HG02870 (cell line): ENCODE measurements at regions not wholly inside any gene's neighbourhood (a gene's known extent, or its start where the extent isn't known, plus 50 kb on each side); places are given as distances from the start of the nearest gene placed in this dataset.
"Not testable (repeated sequence)": the region's sequence is repeated elsewhere in the genome, so short reads cannot be mapped to it uniquely, and the experiment has no call there.

Source experiments
- ATAC-seq: cut with Tn5 transposase; IDR thresholded peaks from one replicate; pipeline ENCODE4 v1.9.1; 2021; ENCODE audit warnings: mild to moderate bottlenecking, moderate library complexity; ENCODE audit not compliant: unreplicated experiment

DNA sequence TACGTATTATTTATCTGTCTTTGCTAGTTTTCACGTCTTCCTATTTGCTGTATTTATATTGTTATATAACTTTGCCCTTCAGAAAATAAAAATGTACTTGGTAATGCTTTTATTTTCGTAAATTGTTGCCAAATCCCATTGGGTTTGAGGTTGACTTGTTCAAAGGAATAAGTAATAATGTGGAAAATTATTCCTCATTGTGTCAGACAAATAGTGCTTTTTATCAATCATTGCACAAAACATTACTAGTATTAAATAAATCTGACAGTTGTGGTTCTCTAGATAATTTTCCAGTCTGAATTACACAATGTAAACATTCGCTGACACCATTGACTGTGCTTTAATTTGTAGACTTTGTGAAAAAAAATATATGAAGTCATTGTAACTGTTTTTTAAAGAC is 798.3 kb upstream of the TMEFF2 start:
- ATAC-seq: no peak

DNA sequence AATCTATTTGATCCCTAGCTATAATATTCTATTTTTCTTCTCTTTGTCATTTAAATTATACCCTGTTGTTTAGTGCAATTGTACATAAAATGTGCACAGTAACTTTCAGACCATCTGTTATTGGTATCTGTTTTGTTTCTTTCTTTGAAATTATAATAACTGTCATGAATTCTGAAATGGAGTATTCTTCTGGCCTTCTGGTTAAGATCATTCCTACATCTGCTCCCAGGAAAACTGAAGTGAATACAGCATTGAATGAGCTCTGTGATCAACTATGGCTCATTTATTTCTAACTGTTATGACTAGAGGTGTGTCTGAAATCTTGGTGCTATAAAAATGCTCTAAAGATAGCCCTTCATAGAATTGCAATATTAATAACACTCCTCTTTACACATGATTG is 788.4 kb upstream of the TMEFF2 start:
- no peak for ATAC-seq

DNA sequence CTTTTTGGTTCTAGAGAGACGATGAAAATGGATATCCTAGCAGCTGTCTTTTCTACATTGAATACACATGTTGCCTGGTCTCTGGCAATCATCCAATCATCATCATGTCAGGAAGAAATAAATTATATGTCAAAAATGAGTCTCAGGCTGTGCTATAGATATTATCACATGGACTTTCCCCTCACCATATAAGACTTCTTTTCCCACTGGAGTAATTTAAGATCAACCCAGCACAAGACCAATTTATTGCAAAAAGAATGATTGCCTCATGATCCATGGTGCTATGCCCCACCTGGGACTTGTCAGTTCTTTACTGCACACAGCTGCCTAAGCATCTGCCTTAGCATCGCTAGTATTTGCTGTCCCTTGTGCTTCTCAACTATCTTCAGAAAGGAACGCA is 783.7 kb upstream of the TMEFF2 start:
- ATAC-seq: no peak

DNA sequence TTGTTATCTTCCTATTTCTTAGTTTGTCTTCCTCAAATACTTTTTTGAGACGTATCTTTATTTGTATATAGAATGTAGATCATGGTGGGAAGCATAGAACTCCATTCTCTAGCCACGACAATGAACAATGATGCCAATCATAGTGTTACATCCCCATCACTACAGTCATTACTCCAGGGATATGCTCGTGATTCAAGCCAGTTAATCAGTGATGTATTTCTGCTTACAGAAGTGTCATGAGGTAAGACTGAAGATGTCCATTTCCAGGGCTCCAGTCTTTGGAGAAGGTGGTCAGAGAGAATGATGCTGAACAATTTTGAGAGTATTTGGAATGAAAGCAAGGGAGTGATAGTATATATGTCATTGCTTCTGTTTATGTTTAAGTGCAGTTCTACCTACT is 777.2 kb upstream of the TMEFF2 start:
- no peak for ATAC-seq

DNA sequence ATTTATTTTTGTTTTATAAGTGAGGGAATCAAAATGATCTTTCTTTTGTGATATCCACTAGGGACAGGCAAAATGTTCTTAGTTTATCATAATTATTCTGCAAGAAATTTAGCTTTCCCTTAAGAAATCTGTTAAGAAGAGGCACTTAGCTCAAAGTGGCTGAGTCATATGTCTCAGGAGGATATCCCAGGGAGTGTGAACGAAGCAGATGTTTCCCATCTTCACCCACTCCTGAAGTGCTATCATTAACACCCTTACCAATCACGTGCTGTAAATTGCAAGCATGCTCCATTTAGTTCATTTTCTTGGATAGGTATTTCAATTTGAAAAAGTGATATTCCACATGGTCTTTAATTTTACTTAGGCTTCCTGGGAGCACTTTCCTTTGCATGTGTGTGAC is 774.3 kb upstream of the TMEFF2 start:
- no peak for ATAC-seq

DNA sequence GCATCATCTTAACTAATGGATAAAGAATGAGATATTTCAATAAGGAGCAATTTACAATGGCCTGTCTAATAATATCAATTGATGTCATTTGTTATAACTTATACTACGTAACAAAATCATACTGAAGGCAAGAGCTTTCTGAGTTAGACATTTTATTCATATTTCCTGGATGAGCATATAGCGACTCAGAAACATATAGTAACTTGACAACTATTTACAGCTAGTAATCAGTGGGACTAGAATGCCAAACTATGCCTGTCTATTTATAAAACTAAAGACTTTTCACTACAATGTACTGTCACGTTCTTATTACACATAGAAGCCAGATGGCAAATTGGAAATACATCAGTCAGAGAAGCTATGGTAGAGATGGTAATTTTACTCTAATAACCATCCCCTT is 766.2 kb upstream of the TMEFF2 start:
- ATAC-seq: no peak

DNA sequence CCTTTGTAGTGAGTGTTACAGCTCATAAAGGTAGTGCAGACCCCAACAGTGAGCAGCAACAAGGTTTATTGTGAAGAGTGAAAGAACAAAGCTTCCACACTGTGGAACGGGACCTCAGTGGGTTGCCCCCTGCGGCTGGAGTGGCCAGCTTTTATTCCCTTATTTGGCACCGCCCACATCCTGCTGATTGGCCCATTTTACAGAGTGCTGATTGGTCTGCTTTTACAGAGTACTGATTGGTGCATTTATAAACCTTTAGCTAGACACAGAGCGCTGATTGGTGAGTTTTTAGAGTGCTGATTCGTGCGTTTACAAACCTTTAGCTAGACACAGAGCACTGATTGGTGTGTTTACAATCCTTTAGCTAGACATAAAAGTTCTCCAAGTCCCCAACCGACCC is 763.9 kb upstream of the TMEFF2 start:
- ATAC-seq: not testable (repeated sequence)

DNA sequence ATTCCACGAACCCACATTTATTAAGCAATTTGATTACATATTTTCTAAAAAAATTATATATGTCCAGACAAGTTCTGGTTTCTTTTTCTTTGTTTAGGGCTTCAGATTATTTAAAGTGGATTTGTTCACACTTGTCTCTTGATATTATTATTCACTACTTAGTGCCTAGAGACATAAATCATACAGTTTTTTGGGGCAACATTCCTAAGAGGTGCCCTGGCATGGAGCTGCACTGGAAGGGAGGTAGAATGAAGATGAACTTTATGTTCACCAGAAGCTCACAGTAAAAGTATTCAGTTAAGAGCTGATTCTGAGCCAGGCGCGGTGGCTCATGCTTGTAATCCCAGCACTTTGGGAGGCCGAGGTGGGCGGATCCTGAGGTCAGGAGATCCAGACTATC is 762.7 kb upstream of the TMEFF2 start:
- ATAC-seq: no peak

DNA sequence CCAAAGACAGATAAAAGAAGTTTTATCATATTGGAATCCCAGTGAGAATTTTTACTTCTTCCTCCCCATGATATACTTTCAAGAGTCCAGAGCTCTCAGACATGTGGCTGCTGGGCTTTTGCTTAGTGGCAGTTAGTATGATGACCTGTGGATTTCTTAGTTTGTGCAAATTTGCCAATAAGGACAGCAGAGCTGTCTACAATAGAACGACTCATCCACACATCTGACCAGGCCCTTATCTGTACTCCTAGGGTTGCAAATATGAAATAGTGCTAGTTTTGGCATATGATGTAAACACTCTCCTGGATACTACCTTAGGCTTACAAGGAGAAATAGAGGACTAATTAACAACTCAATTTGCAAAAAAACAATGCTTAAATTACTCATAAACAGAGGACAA is 758.4 kb upstream of the TMEFF2 start:
- ATAC-seq: no peak

DNA sequence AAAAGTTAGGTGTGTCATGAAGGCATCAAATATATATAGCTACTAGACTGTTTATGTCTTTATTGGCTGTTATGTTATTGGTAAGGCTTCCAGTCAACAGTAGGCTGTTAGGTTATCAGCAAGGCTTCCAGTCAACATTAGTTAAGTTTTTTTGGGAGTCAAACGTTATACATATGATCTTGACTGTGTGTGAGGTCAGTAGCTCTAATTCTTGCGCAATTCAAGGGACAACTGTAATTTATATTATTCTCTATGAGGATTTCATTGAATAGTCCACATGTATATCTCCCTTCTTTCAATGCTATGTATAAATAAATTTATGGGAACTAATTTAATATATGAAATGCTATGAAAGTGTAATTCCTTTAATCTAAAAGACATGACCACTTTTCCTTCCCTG is 757.5 kb upstream of the TMEFF2 start:
- no peak for ATAC-seq

DNA sequence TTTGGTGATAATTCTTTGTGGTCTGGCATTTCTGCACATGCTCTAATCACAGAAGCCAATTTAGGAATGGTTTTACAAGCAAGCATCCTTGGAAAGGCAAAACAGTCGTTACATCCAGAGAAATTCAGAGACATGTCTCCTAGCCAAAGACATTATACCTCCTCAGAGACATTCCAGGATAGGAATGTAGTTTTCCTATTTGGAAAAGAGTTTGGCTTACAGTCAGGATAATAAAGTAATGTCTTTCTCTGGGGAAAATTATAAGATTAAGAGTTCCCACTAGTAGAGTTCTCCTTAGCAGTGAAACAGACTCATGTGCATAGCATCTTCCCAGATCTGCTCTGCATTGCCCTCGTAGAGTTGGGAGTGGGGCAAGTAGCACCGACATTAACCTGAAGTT is 753.6 kb upstream of the TMEFF2 start:
- ATAC-seq: no peak

DNA sequence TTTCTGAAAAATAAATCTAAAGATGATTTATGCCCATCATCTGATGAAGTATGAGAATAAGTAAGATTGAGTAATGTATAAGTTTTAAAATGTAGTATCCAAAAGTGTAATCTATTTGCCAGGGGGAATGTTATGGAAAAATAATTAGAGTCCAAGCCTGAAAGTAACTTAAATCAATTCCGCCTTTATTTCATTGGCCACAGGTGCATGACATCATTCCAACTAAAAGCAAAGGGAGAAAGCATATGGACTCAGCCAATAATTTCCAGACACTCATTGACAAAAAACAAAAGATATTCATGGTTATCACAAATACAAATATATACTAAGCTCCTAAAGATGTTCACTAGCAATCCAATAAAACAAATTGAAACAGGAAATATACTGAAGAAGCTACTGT is 752.6 kb upstream of the TMEFF2 start:
- ATAC-seq: no peak

DNA sequence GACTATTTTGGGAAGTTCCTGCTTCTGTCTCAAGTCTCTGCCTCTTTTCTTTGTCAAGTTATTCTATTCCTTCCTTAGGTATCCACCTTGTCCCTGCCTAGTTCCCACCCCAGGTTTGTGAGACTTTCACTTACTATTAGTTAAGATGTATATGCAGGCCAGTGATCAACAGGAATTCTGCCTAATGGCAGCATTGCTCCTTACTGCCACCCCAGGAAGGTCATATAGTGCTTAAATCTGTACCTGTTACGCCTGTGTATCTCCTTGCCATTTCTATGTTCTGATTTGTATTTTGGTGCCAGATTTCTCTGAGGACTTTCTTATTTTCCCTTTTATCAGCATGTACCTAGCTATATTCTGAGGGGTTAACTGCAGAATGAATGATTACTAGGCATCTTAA is 746.0 kb upstream of the TMEFF2 start:
- no peak for ATAC-seq

DNA sequence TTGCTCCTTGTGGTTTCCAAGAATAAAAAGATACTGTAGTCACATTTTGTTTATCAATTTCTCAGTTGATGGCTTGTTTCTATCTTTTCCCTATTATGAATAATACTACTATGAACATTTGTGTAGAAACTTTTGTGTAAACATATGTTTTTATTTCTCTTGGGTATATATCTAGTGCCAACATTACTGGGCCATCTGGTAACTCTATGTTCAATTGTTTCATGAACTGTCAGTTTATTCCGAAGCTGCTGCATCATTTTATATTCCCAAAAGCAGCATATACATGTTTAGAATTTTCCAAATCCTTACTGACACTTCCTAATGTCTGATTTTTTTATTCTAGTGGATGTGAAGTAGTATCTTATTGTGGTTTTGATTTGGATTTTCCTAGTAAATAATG is 737.6 kb upstream of the TMEFF2 start:
- no peak for ATAC-seq

DNA sequence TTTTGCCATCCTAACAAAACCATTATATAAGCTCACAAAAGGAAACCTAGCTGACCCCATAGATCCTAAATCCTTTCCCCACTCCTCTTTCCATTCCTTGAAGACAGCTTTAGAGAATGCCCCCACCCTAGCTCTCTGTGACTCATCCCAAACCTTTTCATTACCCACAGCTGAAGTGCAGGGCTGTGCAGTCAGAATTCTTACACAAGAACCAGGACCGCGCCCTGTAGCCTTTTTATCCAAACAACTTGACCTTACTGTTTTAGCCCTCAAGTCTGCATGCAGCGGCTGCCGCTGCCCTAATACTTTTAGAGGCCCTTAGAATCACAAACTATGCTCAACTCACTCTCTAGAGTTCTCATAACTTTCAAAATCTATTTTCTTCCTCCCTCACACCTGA is 726.9 kb upstream of the TMEFF2 start:
- ATAC-seq: not testable (repeated sequence)

DNA sequence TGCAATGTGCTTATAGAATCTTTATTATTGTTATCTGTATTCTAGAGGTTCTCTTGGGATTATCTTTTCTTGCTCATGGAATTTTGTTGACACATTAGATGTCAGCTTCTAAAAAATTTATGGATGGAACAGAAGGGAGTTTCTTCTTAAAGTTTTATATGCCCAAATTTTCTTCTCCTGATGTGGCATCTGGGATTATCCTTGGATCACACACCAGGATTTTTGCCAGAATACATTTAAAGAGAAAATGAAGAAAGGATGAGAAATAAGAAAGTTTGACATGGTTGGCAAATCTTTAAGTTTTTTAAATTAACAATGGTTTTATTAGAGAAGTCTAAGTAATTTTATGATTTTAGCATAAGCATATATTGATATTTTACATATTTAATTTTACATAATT is 706.7 kb upstream of the TMEFF2 start:
- ATAC-seq: no peak

DNA sequence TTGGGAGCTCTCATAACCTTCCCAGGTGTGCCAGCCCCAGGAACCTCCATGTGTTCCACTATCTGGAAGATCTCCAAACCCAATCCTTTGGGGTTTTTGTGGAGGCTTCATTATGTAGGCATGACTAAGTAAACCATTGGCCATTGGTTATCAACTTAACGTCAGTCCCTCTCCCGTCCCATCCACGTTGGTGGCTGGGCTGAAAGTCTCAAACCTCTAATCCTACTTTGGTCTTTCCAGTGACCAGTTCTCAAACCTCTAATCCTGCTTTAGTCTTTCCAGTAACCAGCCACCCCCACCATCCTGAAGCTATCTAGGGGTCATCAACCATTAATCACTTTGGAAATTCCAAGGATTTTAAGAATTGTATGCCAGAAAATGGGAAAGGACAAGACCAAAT is 704.7 kb upstream of the TMEFF2 start:
- ATAC-seq: no peak

DNA sequence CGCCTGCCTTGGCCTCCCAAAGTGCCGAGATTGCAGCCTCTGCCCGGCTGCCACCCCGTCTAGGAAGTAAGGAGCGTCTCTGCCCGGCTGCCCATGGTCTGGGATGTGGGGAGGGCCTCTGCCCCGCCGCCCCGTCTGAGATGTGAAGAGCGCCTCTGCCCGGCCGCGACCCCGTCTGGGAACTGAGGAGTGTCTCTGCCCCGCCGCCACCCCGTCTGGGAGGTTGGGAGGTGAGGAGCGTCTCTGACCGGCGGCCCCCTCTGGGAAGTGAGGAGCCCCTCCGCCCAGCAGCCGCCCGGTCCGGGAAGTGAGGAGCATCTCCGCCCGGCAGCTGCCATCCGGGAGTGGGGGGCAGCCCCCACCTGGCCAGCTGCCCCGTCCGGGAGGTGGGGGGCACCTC is 699.2 kb upstream of the TMEFF2 start:
- not testable (repeated sequence) for ATAC-seq

DNA sequence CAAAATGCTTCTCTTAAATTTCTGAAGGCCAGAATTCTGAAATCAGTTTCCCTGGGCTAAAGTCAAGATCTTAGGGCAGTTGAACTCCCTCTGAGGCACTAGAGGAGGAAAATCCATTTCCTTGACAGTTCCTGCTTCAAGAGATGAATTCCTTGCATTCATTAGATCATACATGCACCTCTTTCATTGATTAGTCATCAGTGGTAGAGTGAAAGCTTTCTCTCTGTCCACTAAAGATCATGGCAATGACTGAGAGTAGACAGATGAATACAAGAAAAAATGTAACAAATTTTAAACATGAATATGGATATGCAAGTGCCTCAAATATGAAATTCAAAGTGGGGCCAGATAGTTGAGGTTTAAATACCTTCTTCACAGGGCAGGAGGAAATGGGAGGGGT is 693.4 kb upstream of the TMEFF2 start:
- ATAC-seq: no peak

DNA sequence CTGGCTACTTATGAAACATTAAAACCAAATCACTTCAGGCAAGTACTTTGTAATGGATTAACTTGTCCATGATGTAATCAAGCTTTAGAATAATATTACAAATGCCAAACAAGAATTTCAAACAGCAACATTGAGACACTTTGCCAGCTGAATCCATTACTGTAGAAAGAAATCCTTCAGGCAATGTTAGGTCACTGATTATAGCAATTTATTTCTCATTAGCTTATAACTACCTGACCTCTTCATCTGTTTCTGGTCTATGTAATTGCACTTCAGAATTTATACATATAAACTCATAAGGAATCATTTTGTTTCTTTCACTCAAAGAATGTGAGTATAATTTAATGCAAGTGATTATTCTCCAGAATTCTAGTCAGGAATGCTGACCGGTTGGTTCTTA is 692.6 kb upstream of the TMEFF2 start:
- ATAC-seq: no peak

DNA sequence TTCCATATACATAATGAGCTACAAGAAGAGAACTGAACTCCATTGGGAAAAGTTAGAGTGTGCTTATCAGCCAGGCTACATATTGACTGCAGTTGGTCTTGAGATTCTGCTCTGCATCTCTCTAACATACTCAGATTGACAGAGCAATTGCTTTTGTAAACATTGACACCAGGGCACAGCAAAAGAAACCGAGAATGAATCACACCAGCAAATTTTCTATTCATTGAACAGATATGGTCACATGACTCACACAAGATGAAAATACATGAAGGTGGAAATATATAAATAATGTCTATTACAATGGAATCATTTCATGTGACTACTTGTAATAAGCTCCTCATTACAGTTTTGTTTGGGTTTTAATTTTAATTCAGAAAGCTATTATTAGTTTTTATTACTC is 691.9 kb upstream of the TMEFF2 start:
- ATAC-seq: no peak

DNA sequence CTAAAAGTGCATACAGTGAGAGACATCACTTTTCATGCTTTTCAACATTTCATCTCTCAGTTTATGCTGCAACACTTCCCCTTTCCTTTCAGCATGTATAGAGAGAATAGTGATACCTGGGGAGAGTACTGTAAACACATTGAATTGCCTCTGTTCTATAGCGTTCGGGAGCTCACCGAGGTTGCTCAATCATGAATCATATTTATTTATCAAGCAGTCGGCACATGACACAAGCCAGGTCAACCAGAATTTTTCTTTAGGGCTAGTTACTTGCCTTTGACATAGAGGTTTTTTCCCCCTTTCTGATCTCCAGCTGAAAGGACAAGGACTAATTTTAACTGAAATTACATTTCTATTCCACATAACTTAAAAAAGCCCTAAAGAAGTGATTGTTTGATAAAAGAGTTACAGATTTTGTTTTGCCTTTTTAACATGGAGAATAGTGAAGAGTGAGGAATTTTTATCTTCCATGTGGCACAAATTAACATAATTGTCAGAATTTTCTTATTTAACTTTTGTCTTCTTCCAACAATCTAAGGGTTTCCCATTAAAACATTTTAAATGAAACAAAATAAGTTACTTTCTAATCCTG is 690.9 kb upstream of the TMEFF2 start:
- ATAC-seq: no peak

DNA sequence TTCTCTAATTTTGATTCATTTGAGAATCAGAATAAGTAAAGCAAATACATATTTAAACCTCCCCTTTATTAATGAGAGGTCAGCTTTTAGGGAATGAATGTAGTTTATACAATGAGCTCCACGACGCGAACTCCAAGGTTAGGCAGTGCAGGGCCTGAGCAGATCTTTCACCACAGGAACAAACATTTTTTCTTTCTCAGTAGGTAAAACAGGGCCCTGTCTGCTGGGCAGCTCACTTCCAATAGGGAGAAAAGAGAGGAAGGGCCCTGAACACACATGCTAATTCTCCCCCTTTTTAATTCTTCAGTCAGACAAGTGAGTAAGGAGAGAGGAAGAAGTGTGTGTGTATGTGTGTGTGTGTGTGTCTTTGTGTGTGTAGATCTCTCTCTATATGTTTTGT is 682.4 kb upstream of the TMEFF2 start:
- ATAC-seq: no peak

DNA sequence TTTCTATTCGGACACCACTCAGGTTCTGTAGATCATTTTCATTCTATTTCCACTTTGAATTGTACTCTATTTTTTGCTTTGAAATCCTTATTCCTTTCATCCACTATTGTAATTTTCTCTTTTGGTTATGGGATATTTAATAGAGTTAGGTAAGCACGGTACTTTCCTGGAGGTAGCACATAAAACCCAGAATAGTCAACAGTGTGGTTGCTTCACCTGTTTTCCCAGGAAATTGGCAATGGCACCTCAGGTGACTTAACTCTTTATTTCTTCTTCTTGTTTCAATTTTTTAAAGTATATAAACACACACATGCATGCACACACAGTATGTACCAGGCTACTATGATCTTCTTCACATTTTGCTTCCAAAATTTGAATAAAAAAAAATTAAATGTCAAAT is 682.0 kb upstream of the TMEFF2 start:
- no peak for ATAC-seq
